Kidney capillary endothelial cell (primary cell): ENCODE measurements at regions not wholly inside any gene's neighbourhood (a gene's known extent, or its start where the extent isn't known, plus 50 kb on each side); places are given as distances from the start of the nearest gene placed in this dataset.
A peak's percentile ranks its signal among the peaks of the same experiment; 100 is the strongest.

Source experiments
- DNase-seq: peaks from one replicate; pipeline ENCODE4 v3.0.0-alpha.2; 2018; ENCODE audit warnings: low spot score

DNA sequence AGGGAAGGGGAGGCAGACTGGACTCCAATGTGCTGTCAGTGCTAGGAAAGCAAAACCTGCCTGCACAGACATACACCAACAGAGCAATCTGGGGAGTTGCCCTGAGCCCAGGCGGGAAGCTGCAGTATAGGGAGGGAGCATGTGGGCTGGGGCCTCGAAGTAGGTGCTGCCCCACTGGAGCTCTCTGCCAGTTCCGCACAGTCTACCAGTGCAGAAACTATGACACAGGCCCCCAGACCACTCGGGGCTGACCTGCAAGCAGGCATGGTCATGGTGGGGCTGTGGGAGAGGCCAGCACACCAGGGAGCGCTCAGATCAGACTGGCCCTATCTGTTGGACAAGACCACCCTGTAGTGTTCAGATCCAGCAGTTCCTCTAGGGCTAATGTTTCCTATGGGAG is 344.1 kb upstream of the TRAM1L1 start:
- no peak for DNase-seq

DNA sequence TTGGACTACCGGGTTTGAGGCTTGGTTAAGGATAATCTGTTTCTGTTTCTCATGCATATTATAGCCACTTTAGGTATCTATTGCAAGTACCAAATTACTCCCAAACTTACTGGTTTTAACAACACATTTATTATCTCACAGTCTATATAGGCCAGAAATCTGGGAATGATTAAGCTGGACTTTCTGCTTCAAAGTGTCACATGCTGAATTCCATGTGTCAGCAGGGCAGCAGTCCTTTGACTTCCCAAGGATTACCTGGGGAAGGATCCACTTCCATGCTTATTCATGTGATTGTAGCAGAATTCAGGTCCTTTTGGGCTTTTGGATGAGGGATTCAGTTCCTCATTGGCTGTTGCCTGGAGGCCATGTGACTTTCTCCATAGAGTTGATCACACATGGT is 349.0 kb upstream of the TRAM1L1 start:
- DNase-seq, result no peak

DNA sequence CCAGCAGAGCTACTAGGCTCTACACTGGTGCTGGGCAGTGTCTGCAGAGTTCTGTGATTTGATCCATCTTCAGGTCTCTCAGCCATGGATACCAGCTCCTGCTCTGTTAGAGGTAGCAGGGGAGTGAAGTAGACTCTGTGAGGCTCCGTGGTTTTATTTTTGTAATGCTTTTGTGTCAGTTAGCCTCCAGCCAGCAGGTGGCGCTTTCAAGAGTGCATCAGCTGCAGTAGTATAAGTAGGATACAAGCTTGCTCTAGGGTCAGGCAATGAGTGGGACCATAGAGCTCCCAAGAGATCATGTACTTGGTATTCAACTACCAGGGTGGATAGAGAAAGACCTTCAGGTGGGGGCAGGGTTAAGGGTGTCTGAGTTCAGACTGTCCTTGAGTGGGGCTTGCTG is 362.5 kb upstream of the TRAM1L1 start:
- no peak for DNase-seq

DNA sequence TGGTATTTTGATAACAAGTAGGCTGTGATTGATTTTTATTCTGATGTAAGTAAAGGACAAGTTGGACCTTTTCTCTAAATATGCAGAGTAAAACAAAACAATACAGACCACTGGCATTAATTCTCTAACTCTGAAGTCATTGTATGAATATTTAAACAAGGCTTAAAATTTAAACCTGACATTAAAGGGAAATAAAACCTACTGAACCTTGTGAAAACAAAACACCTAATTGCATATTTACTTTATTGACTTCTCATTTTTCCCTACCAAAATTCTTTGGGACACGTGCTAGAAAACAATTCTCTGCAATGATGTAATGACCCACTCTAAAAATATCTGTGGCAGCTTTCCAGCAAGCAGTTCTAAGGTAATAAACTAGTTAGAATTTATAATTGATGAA is 369.7 kb upstream of the TRAM1L1 start:
- no peak for DNase-seq

DNA sequence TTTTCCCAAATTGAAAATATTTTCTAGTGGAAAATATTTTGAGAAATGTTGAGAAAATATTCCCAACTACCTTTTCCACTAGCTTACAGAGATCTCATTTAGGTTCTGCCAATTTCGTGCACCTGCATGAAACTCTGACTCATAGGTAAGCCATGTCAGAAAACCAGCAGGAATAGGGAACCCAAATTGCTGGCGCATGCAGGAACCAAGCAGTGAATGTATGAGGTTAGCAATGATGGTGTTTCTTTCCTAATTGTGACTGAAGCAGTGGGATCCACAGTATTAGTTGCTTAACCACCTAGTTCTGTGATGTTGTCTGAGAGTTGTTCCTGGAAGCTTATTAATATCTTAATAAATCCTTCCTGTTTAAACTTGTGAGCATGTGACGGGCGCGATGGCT is 381.0 kb upstream of the TRAM1L1 start:
- DNase-seq, result no peak

DNA sequence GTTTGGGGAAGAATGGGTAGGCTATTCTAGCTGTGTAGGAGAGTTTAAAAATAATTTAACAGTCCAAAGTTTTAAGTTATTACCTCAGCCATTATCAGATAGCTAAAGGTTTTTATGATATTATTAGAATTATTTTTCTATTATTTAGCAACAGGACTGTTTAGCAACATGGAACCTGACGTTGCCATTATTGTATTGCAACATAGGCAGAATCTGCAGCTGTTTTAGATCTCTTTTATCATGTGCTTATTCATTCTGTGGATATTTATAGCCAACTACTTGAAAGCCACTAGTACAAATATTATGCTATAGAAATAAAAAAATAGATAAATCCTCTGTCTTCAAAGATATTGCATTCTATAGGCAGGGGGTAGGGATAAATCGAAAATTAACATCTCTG is 382.0 kb upstream of the TRAM1L1 start:
- no peak for DNase-seq

DNA sequence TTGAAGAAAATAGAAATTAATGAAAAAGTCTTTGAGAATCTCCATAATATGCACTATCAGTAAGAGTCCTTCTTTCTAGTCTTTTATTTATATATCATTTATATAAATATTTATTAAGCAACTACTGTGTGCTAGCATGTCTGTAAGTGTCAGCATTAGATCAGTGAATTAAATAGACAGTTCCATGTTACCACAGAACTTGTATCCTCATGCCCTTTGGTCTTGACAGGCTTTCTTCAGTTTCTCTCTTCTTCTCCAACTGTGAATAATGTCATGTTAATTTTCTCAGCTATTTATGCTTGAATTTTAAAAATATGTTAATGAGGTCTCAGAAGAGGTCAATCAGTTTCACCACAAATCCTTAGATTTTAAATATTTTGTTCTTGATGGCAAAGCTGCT is 389.6 kb upstream of the TRAM1L1 start:
- DNase-seq, result no peak

DNA sequence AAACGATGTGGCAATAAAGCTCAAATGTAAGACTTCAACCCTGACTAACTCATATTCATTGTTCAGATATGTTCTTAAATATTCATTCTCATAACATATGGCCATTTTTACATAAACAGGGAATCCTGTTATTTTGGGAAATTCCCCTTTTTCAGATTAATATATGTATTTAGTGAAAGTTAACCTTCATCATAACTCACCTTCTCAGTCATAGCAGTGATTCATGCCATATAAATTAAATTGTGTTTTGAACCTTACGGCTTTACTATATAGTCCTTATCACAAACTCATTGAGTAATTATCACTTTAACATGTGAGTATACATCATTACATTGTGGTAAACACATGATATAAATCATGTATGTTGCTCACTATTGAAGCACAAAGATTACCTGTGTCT is 392.5 kb upstream of the TRAM1L1 start:
- DNase-seq, result no peak

DNA sequence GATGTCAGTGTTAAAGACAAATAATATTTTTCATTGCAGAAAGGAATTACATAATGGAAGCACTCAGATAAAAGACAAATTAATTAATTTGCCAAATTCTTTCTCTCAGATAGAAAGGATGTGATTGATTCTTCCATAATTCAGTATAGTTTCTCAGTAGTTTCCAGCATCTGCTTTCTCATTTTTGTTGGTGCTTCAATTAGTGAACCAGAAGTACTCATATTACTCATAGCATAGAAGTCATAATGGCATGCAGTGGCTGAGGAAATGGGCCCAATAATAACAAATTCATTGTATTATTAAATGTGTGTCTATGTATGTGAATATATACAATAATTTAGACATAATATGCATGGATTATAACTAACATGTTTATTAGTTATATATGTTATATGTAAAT is 393.3 kb upstream of the TRAM1L1 start:
- DNase-seq, result no peak

DNA sequence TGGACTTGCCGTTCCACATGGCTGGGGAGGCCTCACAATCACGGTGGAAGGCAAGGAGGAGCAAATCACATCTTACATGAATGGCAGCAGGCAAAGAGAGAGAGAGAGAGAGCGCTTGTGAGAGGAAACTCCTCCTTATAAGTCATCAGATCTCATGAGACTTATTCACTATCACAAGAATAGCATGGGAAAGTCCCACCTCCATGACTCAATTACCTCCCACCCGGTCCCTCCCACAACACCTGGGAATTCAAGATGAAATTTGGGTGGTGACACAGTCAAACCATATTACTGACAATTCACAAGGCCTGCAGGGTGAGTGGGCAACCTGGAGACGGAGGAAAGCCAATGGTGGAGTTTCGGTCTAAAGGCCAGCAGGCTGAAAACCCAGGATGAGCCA is 394.3 kb upstream of the TRAM1L1 start:
- DNase-seq, result no peak

DNA sequence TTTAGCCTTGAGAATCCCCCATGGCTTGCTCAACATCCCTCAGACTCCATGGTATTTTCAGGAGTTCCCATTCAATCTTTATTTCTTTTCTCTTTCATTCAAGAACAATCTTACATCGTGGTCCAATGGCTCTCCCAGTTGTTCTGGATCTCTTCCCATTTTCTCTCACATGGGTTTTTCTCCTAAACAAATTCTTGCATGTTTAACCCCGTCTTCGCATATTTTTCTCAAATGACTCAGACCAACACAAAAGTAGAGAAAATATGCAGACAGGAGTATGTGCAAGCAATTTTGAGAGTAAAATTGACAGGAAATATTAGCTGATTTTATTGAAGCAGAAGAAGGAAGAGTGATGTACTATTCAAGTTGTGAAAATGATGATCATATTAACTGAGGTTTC is 396.4 kb upstream of the TRAM1L1 start:
- DNase-seq, result no peak

DNA sequence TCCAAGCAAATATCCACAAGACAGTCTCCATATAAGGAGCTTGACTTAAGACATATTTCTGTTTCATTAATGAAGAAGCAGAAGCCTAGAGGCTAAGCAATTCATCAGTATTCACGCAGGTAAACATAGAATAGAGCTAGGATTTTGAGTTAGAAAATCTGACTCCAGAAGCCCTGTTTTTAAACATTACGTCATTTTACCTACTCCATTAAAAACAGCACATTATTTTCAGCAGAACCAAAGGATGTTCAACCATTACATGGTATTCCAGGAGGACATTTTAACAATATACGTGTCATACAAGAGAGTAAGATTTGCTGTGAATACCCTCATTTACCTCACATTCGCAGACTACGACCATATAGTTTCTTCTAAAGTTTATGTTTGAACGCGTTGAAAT is 403.3 kb upstream of the TRAM1L1 start:
- DNase-seq, result no peak

DNA sequence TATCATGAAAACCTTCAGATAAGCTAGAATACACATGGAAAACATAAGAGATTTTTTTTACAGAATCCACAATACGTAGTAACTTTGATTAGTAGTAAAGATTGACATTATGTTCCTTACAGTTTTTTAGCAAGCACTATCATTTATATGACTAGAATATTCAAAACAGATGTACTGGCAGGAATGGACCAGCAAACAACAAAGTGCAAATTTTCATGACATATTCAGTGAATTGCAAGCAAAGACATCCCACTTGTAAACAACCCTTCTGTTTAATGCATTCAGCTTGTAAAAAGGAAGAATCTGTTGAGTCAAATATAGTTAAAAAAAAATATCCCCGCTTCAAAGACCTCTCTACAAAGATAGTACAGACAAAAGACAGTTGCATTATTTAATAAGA is 403.7 kb upstream of the TRAM1L1 start:
- no peak for DNase-seq

DNA sequence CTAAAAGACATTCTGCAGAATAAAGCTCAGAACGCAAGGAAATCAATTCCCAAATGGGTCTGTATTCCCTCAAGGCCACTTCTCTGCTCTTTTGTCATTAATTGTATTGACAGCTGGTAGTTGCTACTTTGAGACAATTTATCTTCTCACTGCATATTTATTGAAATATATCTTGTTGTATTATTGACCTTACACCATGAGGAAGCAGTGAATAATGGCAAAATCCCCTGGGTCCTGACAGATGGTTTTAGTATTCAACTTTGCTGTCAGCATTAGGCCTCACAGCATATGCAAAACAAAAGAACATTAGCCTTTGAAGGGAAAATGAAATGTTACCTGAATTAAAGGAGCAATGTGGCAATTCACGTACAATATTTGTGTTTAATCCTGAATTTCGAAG is 406.1 kb upstream of the TRAM1L1 start:
- no peak for DNase-seq

DNA sequence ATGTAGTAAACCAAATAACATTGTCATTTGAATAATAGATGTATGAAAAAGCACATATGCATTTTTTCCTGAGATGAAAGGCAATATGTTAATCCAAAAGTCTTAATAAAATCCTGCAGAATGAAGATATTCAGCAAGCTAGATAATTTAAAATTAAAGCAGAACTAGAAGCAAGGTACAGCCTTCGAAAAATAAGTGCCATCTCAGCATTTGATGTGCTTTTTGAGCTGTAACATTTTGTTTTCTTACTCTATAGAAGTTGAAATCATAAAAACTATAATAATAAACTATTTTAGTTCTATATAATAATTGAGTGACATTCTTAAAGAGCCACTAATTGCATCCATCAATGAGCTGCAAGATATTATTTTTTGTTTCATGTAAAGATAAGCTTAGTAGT is 410.4 kb upstream of the TRAM1L1 start:
- DNase-seq, result no peak

DNA sequence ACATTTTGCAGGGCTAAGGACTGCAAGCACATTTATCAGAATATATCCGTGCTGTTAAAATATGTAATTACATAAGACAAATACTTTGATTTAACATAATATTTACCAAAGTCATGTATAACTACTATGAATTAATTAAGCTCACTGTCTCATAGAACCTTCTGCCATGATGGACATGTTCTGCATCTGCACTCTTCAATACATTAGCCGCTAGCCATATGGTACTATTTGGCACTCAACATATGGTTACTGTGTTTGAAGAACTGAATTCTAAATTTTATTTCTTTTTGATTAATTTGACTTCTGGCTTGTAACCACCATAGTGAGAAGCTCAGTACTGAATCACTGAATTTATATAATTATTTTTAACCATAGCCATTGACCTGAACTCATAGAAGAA is 427.0 kb upstream of the TRAM1L1 start:
- DNase-seq, result no peak

DNA sequence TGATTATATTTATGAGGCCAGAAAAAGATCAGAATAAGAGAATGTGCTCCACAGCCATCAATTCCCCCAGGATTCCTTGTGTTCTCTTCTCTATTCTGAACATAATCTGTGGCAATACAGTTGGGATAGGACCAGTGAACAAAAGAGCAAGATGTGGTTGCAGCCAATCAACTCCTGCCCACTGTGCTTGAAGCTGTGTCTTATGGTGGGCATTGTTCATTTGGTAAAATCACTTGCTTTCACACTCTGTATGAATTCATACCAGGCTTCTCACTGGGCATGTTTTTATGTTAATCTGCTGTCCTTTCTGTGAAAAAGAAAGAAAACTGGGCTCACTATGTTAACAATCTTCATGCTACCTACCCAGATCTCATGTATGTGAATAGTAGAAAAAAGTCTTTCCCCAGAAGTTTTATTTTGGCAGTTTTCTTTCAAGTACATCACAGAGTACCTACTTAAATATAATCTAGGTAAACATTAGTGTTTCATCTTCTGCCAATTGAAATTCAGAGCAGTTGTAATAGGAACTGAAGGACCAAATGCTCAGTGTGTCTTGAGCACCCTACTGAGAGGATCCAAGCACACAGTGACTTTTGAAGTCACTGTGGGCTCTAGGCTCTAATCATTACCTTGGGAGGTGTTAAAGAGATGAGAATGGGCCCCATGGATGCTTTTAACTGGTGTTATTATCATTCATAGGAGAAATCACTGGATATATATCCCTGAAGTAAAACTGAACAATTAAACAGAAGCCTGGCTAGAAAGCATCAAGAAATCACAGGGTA is 429.2 kb upstream of the TRAM1L1 start:
- DNase-seq, result no peak

DNA sequence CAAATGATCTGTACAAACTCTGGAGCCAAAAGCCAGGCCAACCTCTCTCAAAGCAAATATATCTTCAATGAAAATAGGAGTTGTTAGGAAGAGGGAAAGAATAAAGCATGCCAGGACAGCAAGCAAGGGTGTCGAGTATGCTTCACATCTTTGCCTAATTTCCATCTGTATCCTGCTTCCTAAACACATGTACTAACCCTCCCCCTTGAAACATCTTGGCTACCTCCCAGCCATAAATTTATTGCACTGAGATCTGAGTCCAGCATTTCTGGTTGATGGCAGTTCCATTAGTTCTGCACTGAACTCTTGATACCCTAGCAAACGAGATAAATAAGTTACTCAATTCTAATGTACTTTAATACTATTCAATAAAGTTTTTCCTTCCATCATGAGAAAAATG is 430.5 kb upstream of the TRAM1L1 start:
- no peak for DNase-seq

DNA sequence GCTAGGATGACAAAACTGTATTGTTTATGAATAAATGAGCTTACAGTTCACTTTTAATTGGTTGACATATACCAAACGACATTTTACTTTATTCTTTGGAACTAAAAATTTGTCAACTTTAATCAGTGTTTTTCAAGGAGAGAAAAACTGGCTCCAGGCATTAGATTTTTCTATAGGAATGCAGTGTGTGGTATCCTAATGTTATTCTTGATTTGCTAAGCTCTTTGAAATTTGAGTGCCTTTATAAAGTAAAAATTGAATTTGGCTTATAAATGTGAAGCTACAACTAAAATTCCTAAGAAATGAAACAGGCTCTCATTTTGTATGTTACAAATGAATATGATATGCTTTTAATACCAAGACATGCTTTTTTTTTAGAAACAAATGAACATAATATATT is 442.2 kb upstream of the TRAM1L1 start:
- DNase-seq, result no peak

DNA sequence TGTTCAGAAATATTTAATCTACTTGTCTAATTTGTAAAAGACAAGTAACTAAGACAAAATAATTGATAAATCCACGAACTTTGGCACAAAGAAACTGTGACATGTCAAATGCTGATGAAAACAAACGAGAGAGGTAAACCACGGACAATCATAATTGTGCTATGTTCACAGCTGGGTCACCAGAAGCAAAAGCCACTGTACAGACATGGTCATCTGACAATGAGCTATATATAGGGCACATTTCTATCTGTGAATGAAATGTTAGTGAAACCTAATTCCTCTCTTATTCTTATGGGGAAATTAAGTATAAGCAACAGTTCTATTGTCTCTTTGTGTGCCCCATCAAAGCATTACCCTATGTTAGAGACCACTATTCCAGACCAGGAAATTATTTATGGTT is 444.0 kb upstream of the TRAM1L1 start:
- no peak for DNase-seq

DNA sequence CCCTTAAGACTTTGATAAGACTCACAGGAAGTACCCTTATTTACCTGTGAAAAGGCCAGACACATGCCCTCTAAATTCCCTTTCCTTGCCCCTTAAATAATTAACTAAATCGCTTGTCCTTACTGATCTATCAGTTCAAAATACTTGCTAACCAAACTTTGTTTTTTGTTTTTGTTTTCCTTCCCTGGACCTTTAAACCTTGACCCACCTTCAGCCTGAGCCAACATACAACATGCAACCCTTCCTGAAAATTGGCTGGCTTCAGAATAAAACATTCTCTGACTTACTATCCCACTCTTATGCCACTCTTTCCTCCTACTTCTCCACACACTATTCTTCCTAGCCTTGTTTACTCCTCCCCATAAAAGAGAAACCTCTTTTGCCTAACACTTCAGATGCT is 448.1 kb upstream of the TRAM1L1 start:
- no peak for DNase-seq

DNA sequence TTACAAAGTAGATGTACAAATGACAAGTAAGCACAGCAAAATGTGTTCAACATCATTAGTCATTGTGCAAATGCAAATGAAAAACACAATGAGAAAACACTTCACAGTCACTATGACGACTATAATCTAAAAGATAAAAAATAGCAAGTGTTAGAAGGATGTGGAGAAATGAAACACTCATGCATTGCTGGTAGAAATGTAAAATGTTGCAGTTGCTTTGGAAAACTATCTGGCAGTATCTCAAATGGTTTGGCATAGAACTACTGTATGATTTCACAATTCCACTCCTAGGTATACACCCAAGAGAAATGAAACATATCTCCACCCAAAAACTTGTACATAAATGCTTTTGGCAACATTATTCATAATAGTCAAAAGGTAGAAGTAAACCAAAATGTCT is 459.7 kb upstream of the TRAM1L1 start:
- DNase-seq, result no peak

DNA sequence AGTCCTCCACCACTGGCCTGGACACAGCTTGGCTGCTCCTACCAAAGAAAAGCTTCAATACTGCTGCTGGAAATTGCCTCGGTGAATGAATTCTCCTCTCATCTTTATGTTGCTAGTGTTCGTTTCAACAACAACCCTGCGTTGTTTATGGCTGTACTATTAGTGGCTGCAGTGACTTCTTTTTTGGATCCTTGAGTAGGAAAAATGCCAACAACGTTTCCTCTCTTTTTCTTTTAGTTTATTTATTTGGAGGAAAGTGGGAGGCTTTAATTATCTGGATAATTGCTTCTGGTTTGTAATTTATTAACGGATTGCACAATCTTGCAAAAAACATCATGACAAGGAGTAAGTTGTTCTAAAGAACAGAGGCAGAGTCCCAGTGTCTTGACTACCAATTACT is 464.1 kb upstream of the TRAM1L1 start:
- no peak for DNase-seq

DNA sequence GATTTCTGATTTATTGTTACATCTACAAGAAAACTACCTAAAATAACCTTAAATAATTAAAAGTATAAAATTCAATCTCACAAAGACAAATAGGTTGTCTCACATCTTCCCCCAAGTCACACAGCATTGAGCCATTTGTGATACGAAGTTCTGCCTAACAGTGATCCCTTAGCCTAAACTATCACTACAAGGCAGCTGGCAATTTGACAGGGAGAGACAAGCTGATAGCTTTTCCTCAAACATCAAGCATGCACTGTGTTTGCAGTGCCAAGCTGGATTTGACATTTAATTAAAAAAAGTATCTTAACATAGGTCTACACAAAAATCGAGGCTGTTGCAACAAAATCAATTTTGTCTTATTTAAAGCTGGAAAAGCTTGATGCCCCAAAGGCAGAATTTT is 464.7 kb upstream of the TRAM1L1 start:
- DNase-seq, result no peak

DNA sequence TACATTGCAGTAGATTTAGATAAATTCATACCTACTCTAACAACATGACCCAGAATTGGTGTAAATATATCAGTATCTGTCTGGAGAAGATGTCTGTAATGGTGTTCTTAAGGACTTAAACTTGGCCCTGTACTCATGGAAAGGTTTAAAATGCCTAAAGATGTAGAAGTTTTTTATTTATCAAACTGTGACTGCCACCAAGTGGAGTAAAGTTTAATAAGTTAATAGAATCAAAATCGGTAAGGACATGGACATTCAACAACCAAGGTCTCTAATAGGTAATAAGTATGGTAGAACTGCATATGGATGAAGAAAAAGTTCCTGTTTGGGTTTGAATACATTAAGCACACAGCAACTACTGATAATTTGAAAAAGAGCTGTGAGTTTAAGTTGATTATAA is 474.0 kb upstream of the NDST3 start:
- peak; percentile 3 for DNase-seq
